ENCODE measurements at regions not wholly inside any gene's neighbourhood (a gene's known extent, or its start where the extent isn't known, plus 50 kb on each side); places are given as distances from the start of the nearest gene placed in this dataset.

DNA sequence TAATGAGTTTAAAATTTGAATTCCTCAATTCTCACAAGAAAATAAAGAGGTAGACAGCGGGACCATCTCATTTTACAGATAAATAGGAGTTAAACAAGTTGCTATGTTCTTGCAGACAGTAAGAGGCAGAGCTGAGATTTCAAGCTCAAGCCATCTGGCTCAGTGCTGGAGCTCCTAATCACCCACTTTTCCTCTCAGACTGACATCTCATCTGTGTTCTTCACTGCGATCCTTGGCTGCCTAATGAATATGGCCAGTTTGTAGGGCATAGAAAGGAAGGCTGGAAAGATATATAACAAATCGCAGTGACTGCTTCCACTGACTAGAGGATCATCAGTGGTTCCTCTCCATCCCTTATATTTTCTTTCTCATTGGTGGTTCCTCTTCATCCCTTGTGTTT is 151.2 kb downstream of the MPP7 start:
- no peaks in the 10 kb centered on the region for H3K4me1 ChIP-seq (ENCODE audit: control insufficient read depth, low read length)
- H3K27me3 ChIP-seq (ENCODE audit: control insufficient read depth, low read length), result no peaks in the 10 kb centered on the region
- no peak for TF ChIP-seq EZH2phosphoT487 (IDR thresholded peaks at IDR 0.05; ENCODE audit: borderline replicate concordance, low read length)
- TF ChIP-seq, protein P1, sequence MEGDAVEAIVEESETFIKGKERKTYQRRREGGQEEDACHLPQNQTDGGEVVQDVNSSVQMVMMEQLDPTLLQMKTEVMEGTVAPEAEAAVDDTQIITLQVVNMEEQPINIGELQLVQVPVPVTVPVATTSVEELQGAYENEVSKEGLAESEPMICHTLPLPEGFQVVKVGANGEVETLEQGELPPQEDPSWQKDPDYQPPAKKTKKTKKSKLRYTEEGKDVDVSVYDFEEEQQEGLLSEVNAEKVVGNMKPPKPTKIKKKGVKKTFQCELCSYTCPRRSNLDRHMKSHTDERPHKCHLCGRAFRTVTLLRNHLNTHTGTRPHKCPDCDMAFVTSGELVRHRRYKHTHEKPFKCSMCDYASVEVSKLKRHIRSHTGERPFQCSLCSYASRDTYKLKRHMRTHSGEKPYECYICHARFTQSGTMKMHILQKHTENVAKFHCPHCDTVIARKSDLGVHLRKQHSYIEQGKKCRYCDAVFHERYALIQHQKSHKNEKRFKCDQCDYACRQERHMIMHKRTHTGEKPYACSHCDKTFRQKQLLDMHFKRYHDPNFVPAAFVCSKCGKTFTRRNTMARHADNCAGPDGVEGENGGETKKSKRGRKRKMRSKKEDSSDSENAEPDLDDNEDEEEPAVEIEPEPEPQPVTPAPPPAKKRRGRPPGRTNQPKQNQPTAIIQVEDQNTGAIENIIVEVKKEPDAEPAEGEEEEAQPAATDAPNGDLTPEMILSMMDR (IDR thresholded peaks at IDR 0.05; ENCODE audit: low read depth, low read length, poor library complexity, severe bottlenecking), result no peak
- H3F3A ChIP-seq (ENCODE audit: control insufficient read depth, insufficient read depth), result no peaks in the 10 kb centered on the region
- H3K4me3 ChIP-seq (ENCODE audit: low read length), result no peak overlapping the region
- no peaks in the 10 kb centered on the region for H3K9me2 ChIP-seq (replicated peaks; ENCODE audit: control insufficient read depth, low read length)
- no peak overlapping the region for H3K4me2 ChIP-seq (ENCODE audit: low read length)
- no peaks in the 10 kb centered on the region for H3K36me3 ChIP-seq (ENCODE audit: control insufficient read depth, low read length)
- no peaks in the 10 kb centered on the region for H4K20me1 ChIP-seq (ENCODE audit: control insufficient read depth, insufficient read depth, low read depth, low read length)
- no peaks in the 10 kb centered on the region for H3K9me3 ChIP-seq (ENCODE audit: control insufficient read depth, insufficient read depth, low read length)
- no peak overlapping the region for H3K27ac ChIP-seq (ENCODE audit: low read depth, low read length)
- no peaks in the 10 kb centered on the region for H3K79me2 ChIP-seq (ENCODE audit: control insufficient read depth, low read length)

DNA sequence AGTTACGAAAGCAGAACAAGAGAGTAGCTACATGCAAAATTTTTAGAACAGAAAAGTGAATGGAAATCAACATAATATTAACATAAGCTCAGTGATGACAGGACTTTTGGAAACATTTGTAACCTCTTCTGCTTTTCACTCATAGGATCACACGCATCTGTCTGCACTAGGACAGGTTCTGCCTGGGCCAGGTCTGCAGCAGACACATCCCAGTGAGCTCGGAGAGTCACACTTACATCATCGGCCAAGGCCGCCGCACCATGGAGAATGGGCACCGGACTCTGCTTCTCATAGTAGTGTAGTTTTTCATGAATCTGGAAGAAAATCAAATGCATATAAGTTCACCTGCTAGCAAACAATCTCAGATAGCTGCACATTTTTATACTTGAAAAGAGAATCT is 150.9 kb upstream of the ODAD2 start:
- H3K9me2 ChIP-seq (replicated peaks; ENCODE audit: control insufficient read depth, low read length), result no peaks in the 10 kb centered on the region

DNA sequence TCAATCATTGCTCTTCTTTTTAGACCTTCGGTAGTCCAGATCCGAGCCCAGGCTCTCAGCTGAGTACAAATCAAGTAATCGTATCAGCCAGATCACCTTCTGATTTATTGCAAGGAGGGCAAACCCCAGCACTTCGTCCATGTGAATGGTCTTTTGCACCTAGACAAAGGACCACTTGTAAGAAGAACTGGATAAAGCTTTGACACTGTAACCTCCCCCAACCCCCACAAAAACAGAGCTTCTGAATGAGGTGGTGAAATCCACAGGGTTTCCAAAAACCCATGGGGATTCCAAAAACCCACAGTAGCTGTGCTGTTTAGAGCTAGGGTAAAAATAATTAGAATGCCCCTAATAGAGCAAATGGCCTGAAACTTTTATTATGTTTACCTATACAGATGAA is 148.8 kb upstream of the ODAD2 start:
- Histone ChIP-seq H3F3A (ENCODE audit: control insufficient read depth, insufficient read depth) (no peaks in the 10 kb centered on the region), H3K9me3 (ENCODE audit: control insufficient read depth, insufficient read depth, low read length) (no peaks in the 10 kb centered on the region), H3K27me3 (ENCODE audit: control insufficient read depth, low read length) (no peaks in the 10 kb centered on the region), H3K27ac (ENCODE audit: low read depth, low read length) (no peak overlapping the region), H3K36me3 (ENCODE audit: control insufficient read depth, low read length) (no peaks in the 10 kb centered on the region), H3K79me2 (ENCODE audit: control insufficient read depth, low read length) (no peaks in the 10 kb centered on the region), H3K4me2 (ENCODE audit: low read length) (no peak overlapping the region), H3K9me2 (replicated peaks; ENCODE audit: control insufficient read depth, low read length) (no peaks in the 10 kb centered on the region), H4K20me1 (ENCODE audit: control insufficient read depth, insufficient read depth, low read depth, low read length) (no peaks in the 10 kb centered on the region), H3K4me1 (ENCODE audit: control insufficient read depth, low read length) (no peaks in the 10 kb centered on the region), H3K4me3 (ENCODE audit: low read length) (no peak overlapping the region)
- TF ChIP-seq EZH2phosphoT487 (IDR thresholded peaks at IDR 0.05; ENCODE audit: borderline replicate concordance, low read length), result no peak

More for the DNA sequence above, 150.9 kb upstream of the ODAD2 start:
- H3K4me3 ChIP-seq (ENCODE audit: low read length), result no peak overlapping the region
- no peaks in the 10 kb centered on the region for H3F3A ChIP-seq (ENCODE audit: control insufficient read depth, insufficient read depth)
- H4K20me1 ChIP-seq (ENCODE audit: control insufficient read depth, insufficient read depth, low read depth, low read length), result no peaks in the 10 kb centered on the region
- no peaks in the 10 kb centered on the region for H3K4me1 ChIP-seq (ENCODE audit: control insufficient read depth, low read length)
- no peak overlapping the region for H3K4me2 ChIP-seq (ENCODE audit: low read length)
- no peaks in the 10 kb centered on the region for H3K9me3 ChIP-seq (ENCODE audit: control insufficient read depth, insufficient read depth, low read length)
- H3K79me2 ChIP-seq (ENCODE audit: control insufficient read depth, low read length), result no peaks in the 10 kb centered on the region
- H3K27me3 ChIP-seq (ENCODE audit: control insufficient read depth, low read length), result no peaks in the 10 kb centered on the region
- TF ChIP-seq, protein P1 (IDR thresholded peaks at IDR 0.05; ENCODE audit: low read depth, low read length, poor library complexity, severe bottlenecking), result no peak
- TF ChIP-seq EZH2phosphoT487 (IDR thresholded peaks at IDR 0.05; ENCODE audit: borderline replicate concordance, low read length), result no peak
- H3K27ac ChIP-seq (ENCODE audit: low read depth, low read length), result no peak overlapping the region
- no peaks in the 10 kb centered on the region for H3K36me3 ChIP-seq (ENCODE audit: control insufficient read depth, low read length)

DNA sequence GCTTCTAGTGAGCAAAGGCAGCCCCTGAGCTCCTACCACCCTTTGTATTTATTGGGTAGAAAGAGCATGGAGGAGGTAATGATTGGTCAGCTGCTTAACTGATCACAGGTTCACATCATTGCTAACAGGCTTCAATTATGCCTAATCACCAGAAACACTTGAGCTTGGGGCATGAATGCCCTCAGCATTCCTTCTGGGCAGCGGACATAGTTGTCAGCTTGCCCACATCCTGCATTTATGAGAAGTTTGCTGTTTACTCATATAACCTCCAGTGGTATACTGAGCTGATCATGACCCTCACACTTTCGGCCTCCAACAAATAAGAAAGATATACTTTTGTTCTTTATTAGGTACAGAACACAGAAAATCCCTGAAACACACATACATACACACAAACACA is 140.3 kb upstream of the ODAD2 start:
- no peaks in the 10 kb centered on the region for H3F3A ChIP-seq (ENCODE audit: control insufficient read depth, insufficient read depth)
- H3K4me2 ChIP-seq (ENCODE audit: low read length), result no peak overlapping the region
- H3K4me1 ChIP-seq (ENCODE audit: control insufficient read depth, low read length), result no peaks in the 10 kb centered on the region
- no peaks in the 10 kb centered on the region for H4K20me1 ChIP-seq (ENCODE audit: control insufficient read depth, insufficient read depth, low read depth, low read length)
- TF ChIP-seq EZH2phosphoT487 (IDR thresholded peaks at IDR 0.05; ENCODE audit: borderline replicate concordance, low read length), result no peak
- TF ChIP-seq, protein P1 (IDR thresholded peaks at IDR 0.05; ENCODE audit: low read depth, low read length, poor library complexity, severe bottlenecking), result no peak
- no peaks in the 10 kb centered on the region for H3K36me3 ChIP-seq (ENCODE audit: control insufficient read depth, low read length)
- no peak overlapping the region for H3K4me3 ChIP-seq (ENCODE audit: low read length)
- no peaks in the 10 kb centered on the region for H3K9me3 ChIP-seq (ENCODE audit: control insufficient read depth, insufficient read depth, low read length)
- H3K27ac ChIP-seq (ENCODE audit: low read depth, low read length), result no peak overlapping the region
- no peaks in the 10 kb centered on the region for H3K27me3 ChIP-seq (ENCODE audit: control insufficient read depth, low read length)
- no peaks in the 10 kb centered on the region for H3K79me2 ChIP-seq (ENCODE audit: control insufficient read depth, low read length)
- H3K9me2 ChIP-seq (replicated peaks; ENCODE audit: control insufficient read depth, low read length), result no peaks in the 10 kb centered on the region
